Stimulated activated CD4-positive, alpha-beta T cell treated with anti-CD3 and anti-CD28 coated beads, Interleukin-15, amount 100 ng/mL, for 48 hours (primary cell): ENCODE measurements at regions not wholly inside any gene's neighbourhood (a gene's known extent, or its start where the extent isn't known, plus 50 kb on each side); places are given as distances from the start of the nearest gene placed in this dataset.
"Not testable (repeated sequence)": the region's sequence is repeated elsewhere in the genome, so short reads cannot be mapped to it uniquely, and the experiment has no call there.

Experiments used
- DNase-seq, 2 donors: peaks; one replicate each; pipeline ENCODE4 v3.0.0-alpha.2; 2020; ENCODE audit warnings: low read depth in 2 of 2

- no peak for DNase-seq
Observed at GRCh38 chr11:86167499-86168164, 76.9 kb upstream of the EED start.

GRCh38 chr11:86166287-86166686, 78.3 kb upstream of the EED start:
- DNase-seq = not testable (repeated sequence)

GRCh38 chr11:86164106-86164505, 80.4 kb upstream of the EED start:
- DNase-seq = no peak

GRCh38 chr11:86163221-86163876, 81.2 kb upstream of the EED start:
- DNase-seq = not testable (repeated sequence)

GRCh38 chr11:86162239-86162638, 82.3 kb upstream of the EED start:
- no peak for DNase-seq

- DNase-seq = no peak
Observed at GRCh38 chr11:86161837-86162236, 82.7 kb upstream of the EED start.

- no peak for DNase-seq
Observed at GRCh38 chr11:86161336-86161735, 83.2 kb upstream of the EED start.

GRCh38 chr11:86160541-86161149, 83.9 kb upstream of the EED start:
- no peak for DNase-seq

- DNase-seq = no peak
Observed at GRCh38 chr11:86159581-86159891, 85.0 kb upstream of the EED start.

- no peak for DNase-seq
Observed at GRCh38 chr11:86158704-86159580, 85.6 kb upstream of the EED start.

- no peak for DNase-seq
Observed at GRCh38 chr11:86157797-86158378, 86.7 kb upstream of the EED start.

GRCh38 chr11:86156397-86156955, 87.6 kb upstream of the PICALM start:
- no peak for DNase-seq

- DNase-seq = no peak
Observed at GRCh38 chr11:86155200-86155844, 86.4 kb upstream of the PICALM start.

- no peak for DNase-seq
Observed at GRCh38 chr11:86153439-86153838, 84.6 kb upstream of the PICALM start.

GRCh38 chr11:86152901-86153300, 84.0 kb upstream of the PICALM start:
- DNase-seq = no peak

- DNase-seq = no peak
Observed at GRCh38 chr11:86152006-86152862, 83.3 kb upstream of the PICALM start.

- DNase-seq = no peak
Observed at GRCh38 chr11:86151174-86152005, 82.5 kb upstream of the PICALM start.

GRCh38 chr11:86150847-86151173, 81.9 kb upstream of the PICALM start:
- DNase-seq = no peak

GRCh38 chr11:86149792-86150191, 80.9 kb upstream of the PICALM start:
- no peak for DNase-seq
